ENCODE measurements at regions not wholly inside any gene's neighbourhood (a gene's known extent, or its start where the extent isn't known, plus 50 kb on each side); places are given as distances from the start of the nearest gene placed in this dataset.
A peak's percentile ranks its signal among the peaks of the same experiment; 100 is the strongest.

GRCh38 chr1:90561911-90562310, 155.2 kb downstream of the BARHL2 start (continued):
- TF ChIP-seq AFF4 (CRISPR knock-in tag; IDR thresholded peaks at IDR 0.05; ENCODE audit: borderline replicate concordance) (no peak), FOXP4 (CRISPR knock-in tag; IDR thresholded peaks at IDR 0.05) (peak; percentile 45; the same call in 1 of the 2 replicates), JUN (CRISPR knock-in tag; IDR thresholded peaks at IDR 0.05) (no peak), ESRRA (CRISPR knock-in tag; IDR thresholded peaks at IDR 0.05; ENCODE audit: borderline replicate concordance) (no peak), FOXK1 (CRISPR knock-in tag; IDR thresholded peaks at IDR 0.05) (peak; percentile 56; the same call in 1 of the 2 replicates), ERG (CRISPR knock-in tag; IDR thresholded peaks at IDR 0.05) (no peak), ZNF423 (CRISPR knock-in tag; IDR thresholded peaks at IDR 0.05) (peak; percentile 99), ZNF219 (CRISPR knock-in tag; IDR thresholded peaks at IDR 0.05; ENCODE audit: borderline replicate concordance) (no peak), NR3C1 (CRISPR knock-in tag; conservative IDR thresholded peaks at IDR 0.05; ENCODE audit: low read depth) (no peak)

- Mint-ChIP-seq H3K4me1 (peaks cover 45% of the 10 kb centered on the region), H3K9me3 (no peaks in the 10 kb centered on the region), H3K36me3 (no peaks in the 10 kb centered on the region), H3K27me3 (ENCODE audit: low read depth) (peaks cover 93% of the 10 kb centered on the region), H3K4me3 (no peak overlapping the region; the same call in 1 of the 2 replicates), H3K27ac (no peak overlapping the region)
- ChIA-PET CTCF (interaction anchor here (0.8 to 2.9 kb wide), 8 partner anchors 9 to 66 kb away, joined by 3 to 15 read pairs (median 4); no protein-coding TSS in a partner anchor), POLR2A (no interaction called here)
- no peak for DNase-seq (ENCODE audit: low spot score)
- TF ChIP-seq SP1 (CRISPR knock-in tag; conservative IDR thresholded peaks at IDR 0.05) (no peak), USF1 (CRISPR knock-in tag; IDR thresholded peaks at IDR 0.05) (no peak), MLX (CRISPR knock-in tag; IDR thresholded peaks at IDR 0.05) (no peak), NR1H2 (CRISPR knock-in tag; IDR thresholded peaks at IDR 0.05) (no peak), ELF4 (CRISPR knock-in tag; IDR thresholded peaks at IDR 0.05; ENCODE audit: low read depth) (no peak), STAT6 (CRISPR knock-in tag; conservative IDR thresholded peaks at IDR 0.05; ENCODE audit: low read depth) (no peak), E2F5 (CRISPR knock-in tag; IDR thresholded peaks at IDR 0.05) (no peak), RELA (CRISPR knock-in tag; IDR thresholded peaks at IDR 0.05; ENCODE audit: borderline replicate concordance) (no peak), ZBTB43 (CRISPR knock-in tag; IDR thresholded peaks at IDR 0.05) (no peak), ATF1 (CRISPR knock-in tag; IDR thresholded peaks at IDR 0.05) (no peak), USF2 (CRISPR knock-in tag; IDR thresholded peaks at IDR 0.05) (no peak)
- peak; percentile 61 for ATAC-seq
Observed at GRCh38 chr1:90561103-90561783, 155.9 kb downstream of the BARHL2 start.

Measured in WTC11 (cell line).